Neuronal stem cell (in vitro differentiated cells): ENCODE measurements at regions not wholly inside any gene's neighbourhood (a gene's known extent, or its start where the extent isn't known, plus 50 kb on each side); places are given as distances from the start of the nearest gene placed in this dataset.

Source experiments
- DNase-seq: peaks from one replicate; pipeline ENCODE4 v3.0.0-alpha.2; 2013; ENCODE audit warnings: low spot score
- H2AFZ ChIP-seq: one replicate; pipeline ENCODE4 v1.6.1; 2013; ENCODE audit warnings: mild to moderate bottlenecking, low read length, inconsistent platforms
- H2AK5ac ChIP-seq: 2 replicates; pipeline ENCODE4 v1.6.1; 2013; ENCODE audit warnings: low read depth, mild to moderate bottlenecking, inconsistent platforms, low read length, moderate library complexity, mixed read lengths
- H2BK120ac ChIP-seq: 2 replicates; pipeline ENCODE4 v1.6.1; 2013; ENCODE audit warnings: low read depth, mild to moderate bottlenecking, inconsistent platforms, low read length, moderate library complexity, mixed read lengths
- H2BK12ac ChIP-seq: one replicate; pipeline ENCODE4 v1.6.1; 2013; ENCODE audit warnings: low read length, inconsistent platforms
- H2BK15ac ChIP-seq: 2 replicates; pipeline ENCODE4 v1.6.1; 2013; ENCODE audit warnings: mild to moderate bottlenecking, low read length, inconsistent platforms, mixed read lengths
- H2BK5ac ChIP-seq: one replicate; pipeline ENCODE4 v1.6.1; 2013; ENCODE audit warnings: inconsistent platforms, mild to moderate bottlenecking, low read length, moderate library complexity
- H3K14ac ChIP-seq: one replicate; pipeline ENCODE4 v1.6.1; 2013; ENCODE audit warnings: low read length, inconsistent platforms
- H3K18ac ChIP-seq: 2 replicates; pipeline ENCODE4 v1.6.1; 2013; ENCODE audit warnings: low read length, inconsistent platforms
- H3K23ac ChIP-seq: 2 replicates; pipeline ENCODE4 v1.6.1; 2013; ENCODE audit warnings: low read depth, mild to moderate bottlenecking, mixed read lengths, low read length, inconsistent platforms; ENCODE audit not compliant: poor library complexity
- H3K27ac ChIP-seq: replicated peaks from 3 replicates; pipeline ENCODE4 v1.5.1; 2013; ENCODE audit warnings: low read length, inconsistent platforms
- H3K27me3 ChIP-seq, 3 experiments: 2 replicates each; pipeline ENCODE4 v1.6.1; 2013; ENCODE audit warnings: low read length in 3 of 3, mild to moderate bottlenecking in 2 of 3, inconsistent platforms in 1 of 3, low read depth in 1 of 3, mixed read lengths in 1 of 3, moderate library complexity in 1 of 3; ENCODE audit not compliant: control insufficient read depth in 3 of 3, insufficient read depth in 3 of 3
- H3K36me3 ChIP-seq, 2 donors: replicated peaks in 1 of 2; 2 replicates each; pipeline ENCODE4 v1.6.1; 2013; ENCODE audit warnings: low read length in 2 of 2; ENCODE audit not compliant: control insufficient read depth in 2 of 2, insufficient read depth in 2 of 2
- H3K4ac ChIP-seq: 2 replicates; pipeline ENCODE4 v1.6.1; 2013; ENCODE audit warnings: inconsistent platforms, mild to moderate bottlenecking, low read length, moderate library complexity
- H3K4me1 ChIP-seq, 2 donors: 1 replicate in 1 of 2; 2 replicates in 1 of 2; pipeline ENCODE4 v1.6.1; 2013; ENCODE audit warnings: low read length in 2 of 2, low read depth in 1 of 2; ENCODE audit not compliant: control insufficient read depth in 2 of 2, insufficient read depth in 1 of 2
- H3K4me2 ChIP-seq: one replicate; pipeline ENCODE4 v1.6.1; 2013; ENCODE audit warnings: mild to moderate bottlenecking, low read length, inconsistent platforms; ENCODE audit not compliant: insufficient read depth, poor library complexity, severe bottlenecking
- H3K4me3 ChIP-seq, 2 donors: 2 replicates each; pipeline ENCODE4 v1.5.1; 2013; ENCODE audit warnings: low read length in 2 of 2, mild to moderate bottlenecking in 2 of 2, inconsistent platforms in 1 of 2, moderate library complexity in 1 of 2
- H3K79me1 ChIP-seq: one replicate; pipeline ENCODE4 v1.6.1; 2013; ENCODE audit warnings: low read depth, mild to moderate bottlenecking, inconsistent platforms, low read length, moderate library complexity
- H3K9ac ChIP-seq: one replicate; pipeline ENCODE4 v1.6.1; 2013; ENCODE audit warnings: mild to moderate bottlenecking, low read depth, low read length, inconsistent platforms; ENCODE audit not compliant: poor library complexity
- H3K9me3 ChIP-seq, 2 donors: replicated peaks in 1 of 2; 2 replicates each; pipeline versions ENCODE3 to v1.6.1; 2013; ENCODE audit warnings: low read length in 2 of 2, mild to moderate bottlenecking in 2 of 2, inconsistent platforms in 1 of 2, low read depth in 1 of 2, mixed read lengths in 1 of 2, moderate library complexity in 1 of 2; ENCODE audit not compliant: control insufficient read depth in 2 of 2, insufficient read depth in 1 of 2
- H4K8ac ChIP-seq: one replicate; pipeline ENCODE4 v1.6.1; 2013; ENCODE audit warnings: low read depth, mild to moderate bottlenecking, inconsistent platforms, low read length, moderate library complexity
- H4K91ac ChIP-seq: one replicate; pipeline ENCODE4 v1.6.1; 2013; ENCODE audit warnings: low read length, low read depth, mild to moderate bottlenecking, inconsistent platforms; ENCODE audit not compliant: poor library complexity
- WGBS, 2 donors: extraction: QIAGEN DNeasy Blood & Tissue Kit; methylation state at CpG; one replicate each; pipeline ENCODE4 v1.1.7; 2013; ENCODE audit warnings: missing lambda C conversion rate in 2 of 2, mixed read lengths in 1 of 2; ENCODE audit not compliant: insufficient read length in 2 of 2, insufficient replicate concordance in 1 of 2; ENCODE audit errors: extremely low coverage in 2 of 2; 5-methylcytosine and 5-hydroxymethylcytosine counted together

DNA sequence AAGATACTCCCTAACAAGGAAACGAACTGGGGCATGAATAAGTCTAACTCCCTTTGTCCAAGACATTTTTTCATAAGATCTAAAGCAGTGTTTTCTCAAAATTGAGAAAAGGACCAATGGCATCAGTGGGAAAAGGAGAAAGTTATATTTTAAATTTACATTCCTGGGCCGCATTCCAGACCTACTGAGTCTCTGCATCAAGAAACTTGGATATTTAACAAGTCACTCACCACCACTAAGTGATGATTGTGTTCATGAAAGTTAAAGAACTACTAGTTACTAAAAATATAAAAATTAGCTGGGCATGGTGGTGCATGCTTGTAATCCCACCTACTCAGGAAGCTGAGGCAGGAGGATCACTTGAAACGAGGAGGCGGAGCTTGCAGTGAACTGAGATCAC is 149.6 kb upstream of the MEOX2 start:
- Histone ChIP-seq H2BK15ac (no peak overlapping the region), H3K9me3 (no peaks in the 10 kb centered on the region), H3K36me3 (no peaks in the 10 kb centered on the region), H3K23ac (no peak overlapping the region), H3K9ac (no peak overlapping the region), H3K79me1 (no peaks in the 10 kb centered on the region), H2BK5ac (no peak overlapping the region), H4K8ac (no peak overlapping the region), H3K18ac (no peak overlapping the region), H3K4me3 (no peak overlapping the region), H2BK120ac (no peak overlapping the region), H3K4me1 (peaks cover 2 to 6% of the 10 kb centered on the region in 2 donors), H3K4me2 (no peak overlapping the region), H3K14ac (no peak overlapping the region), H2AFZ (no peak overlapping the region), H4K91ac (no peak overlapping the region), H3K27ac (no peak overlapping the region), H3K4ac (no peak overlapping the region), H2AK5ac (no peak overlapping the region), H2BK12ac (no peak overlapping the region), H3K27me3 (no peaks in the 10 kb centered on the region)
- WGBS, 2 donors: no CpG with 5 or more reads among the region's 4 CpGs
- no peak for DNase-seq

DNA sequence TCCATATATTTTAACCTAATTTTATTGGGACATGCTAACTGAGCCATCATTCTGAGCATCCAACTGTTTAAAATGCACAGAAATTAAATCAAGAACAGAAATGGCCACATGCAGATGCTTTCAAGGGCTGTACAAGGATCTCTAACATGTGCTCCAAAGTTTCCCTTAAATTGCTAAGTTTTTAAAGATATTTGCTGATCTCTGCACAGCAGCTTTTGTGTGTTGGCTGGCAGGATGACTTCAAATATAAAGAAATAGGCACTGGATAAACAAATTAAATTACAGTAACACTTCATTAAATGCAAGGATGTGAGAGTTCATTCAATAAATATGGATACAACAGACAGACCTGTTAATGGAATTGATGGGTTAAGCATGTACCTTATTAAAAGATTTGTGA is 148.0 kb upstream of the MEOX2 start:
- Histone ChIP-seq H3K4me1 (no peaks in the 10 kb centered on the region), H4K8ac (no peak overlapping the region), H4K91ac (no peak overlapping the region), H3K23ac (no peak overlapping the region), H3K4me2 (no peak overlapping the region), H3K18ac (no peak overlapping the region), H3K14ac (no peak overlapping the region), H3K36me3 (no peaks in the 10 kb centered on the region), H3K79me1 (no peaks in the 10 kb centered on the region), H2AK5ac (no peak overlapping the region), H2BK5ac (no peak overlapping the region), H2BK120ac (no peak overlapping the region), H3K9ac (no peak overlapping the region), H2AFZ (no peak overlapping the region), H3K27me3 (no peaks in the 10 kb centered on the region), H3K9me3 (no peaks in the 10 kb centered on the region), H2BK15ac (no peak overlapping the region), H3K4ac (no peak overlapping the region), H3K27ac (no peak overlapping the region), H3K4me3 (no peak overlapping the region), H2BK12ac (no peak overlapping the region)
- DNase-seq: no peak

DNA sequence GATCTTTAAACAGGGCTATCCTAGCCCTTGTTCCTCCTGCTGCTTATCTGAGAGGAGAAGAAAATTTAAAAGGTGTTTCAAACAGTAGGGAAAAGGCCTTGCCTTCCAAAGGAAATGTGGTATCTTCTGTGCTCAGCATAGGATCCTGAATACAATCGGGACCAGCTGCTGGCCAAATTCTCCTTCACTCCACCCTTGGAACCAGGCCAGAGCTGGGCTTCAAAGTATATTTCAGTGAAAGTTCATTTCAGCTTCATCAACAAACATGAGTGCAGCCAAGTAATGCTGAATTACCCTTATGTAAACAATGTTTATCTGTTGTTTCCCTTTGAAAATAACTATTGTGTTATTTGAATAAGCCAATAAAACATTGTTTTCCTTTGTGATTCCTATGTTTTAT is 146.5 kb upstream of the MEOX2 start:
- H3K4me3 ChIP-seq: no peak overlapping the region
- H2AFZ ChIP-seq: no peak overlapping the region
- no CpG with 5 or more reads among the region's 1 CpG for WGBS, 2 donors
- H3K4ac ChIP-seq: no peak overlapping the region
- no peak overlapping the region for H2BK15ac ChIP-seq
- H2BK5ac ChIP-seq: no peak overlapping the region
- H3K36me3 ChIP-seq: no peaks in the 10 kb centered on the region
- H4K91ac ChIP-seq: no peak overlapping the region
- no peak overlapping the region for H2BK120ac ChIP-seq
- no peak overlapping the region for H2BK12ac ChIP-seq
- H3K9ac ChIP-seq: no peak overlapping the region
- no peak overlapping the region for H2AK5ac ChIP-seq
- H4K8ac ChIP-seq: no peak overlapping the region
- no peaks in the 10 kb centered on the region for H3K27me3 ChIP-seq
- DNase-seq: no peak
- H3K4me1 ChIP-seq: no peaks in the 10 kb centered on the region
- H3K18ac ChIP-seq: no peak overlapping the region
- H3K9me3 ChIP-seq: no peaks in the 10 kb centered on the region
- H3K79me1 ChIP-seq: no peaks in the 10 kb centered on the region
- no peak overlapping the region for H3K23ac ChIP-seq
- no peak overlapping the region for H3K14ac ChIP-seq
- no peak overlapping the region for H3K27ac ChIP-seq
- H3K4me2 ChIP-seq: no peak overlapping the region

DNA sequence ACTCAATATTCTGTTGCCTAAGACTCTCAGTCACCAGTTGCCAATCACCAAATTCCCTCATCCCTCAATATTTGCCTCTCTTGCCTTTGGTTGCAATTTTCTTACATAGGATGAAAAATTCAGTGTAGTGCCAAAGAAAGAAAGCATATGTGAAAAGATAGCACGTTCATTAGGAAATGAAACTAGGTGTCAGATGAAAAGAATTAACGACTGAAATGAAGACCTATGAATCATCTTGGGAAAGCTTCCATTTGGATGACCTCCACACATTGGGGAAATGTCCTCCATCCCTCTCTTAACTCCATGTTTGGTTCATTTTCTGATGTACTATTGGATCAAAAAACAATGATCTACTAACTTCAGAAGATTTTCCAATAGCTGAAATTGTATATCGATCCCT is 145.1 kb upstream of the MEOX2 start:
- no peak overlapping the region for H4K91ac ChIP-seq
- H3K4me2 ChIP-seq: no peak overlapping the region
- H3K4ac ChIP-seq: no peak overlapping the region
- no peaks in the 10 kb centered on the region for H3K36me3 ChIP-seq
- H3K79me1 ChIP-seq: no peaks in the 10 kb centered on the region
- H2BK15ac ChIP-seq: no peak overlapping the region
- no peak overlapping the region for H2BK120ac ChIP-seq
- H3K9me3 ChIP-seq: no peaks in the 10 kb centered on the region
- H3K9ac ChIP-seq: no peak overlapping the region
- H2AFZ ChIP-seq: peak overlapping the region; percentile 11
- H2BK12ac ChIP-seq: no peak overlapping the region
- no peak for DNase-seq
- H2BK5ac ChIP-seq: no peak overlapping the region
- no peak overlapping the region for H3K27ac ChIP-seq
- H3K18ac ChIP-seq: no peak overlapping the region
- no peak overlapping the region for H3K4me3 ChIP-seq
- WGBS, 2 donors: no CpG with 5 or more reads among the region's 3 CpGs
- no peaks in the 10 kb centered on the region for H3K4me1 ChIP-seq
- no peak overlapping the region for H4K8ac ChIP-seq
- H3K14ac ChIP-seq: no peak overlapping the region
- no peaks in the 10 kb centered on the region for H3K27me3 ChIP-seq
- H2AK5ac ChIP-seq: no peak overlapping the region
- H3K23ac ChIP-seq: no peak overlapping the region
